ENCODE measurements at regions not wholly inside any gene's neighbourhood (a gene's known extent, or its start where the extent isn't known, plus 50 kb on each side); places are given as distances from the start of the nearest gene placed in this dataset.
A peak's percentile ranks its signal among the peaks of the same experiment; 100 is the strongest.
"Not testable (repeated sequence)": the region's sequence is repeated elsewhere in the genome, so short reads cannot be mapped to it uniquely, and the experiment has no call there.

- H3K4me1 ChIP-seq (replicated peaks in 1 of 2); ATAC-seq (replicated peaks in 6 of 8); H3K27ac ChIP-seq; H3K4me3 ChIP-seq; in situ Hi-C loops (cut with MboI; ENCODE audit: low pct_unique_long_range_greater_than_20kb in 2 of 9, low sequenced_read_pairs in 9 of 9, unreplicated experiment in 9 of 9): not testable (repeated sequence)
- WGBS, 10 experiments, result 50 to 100% (median 60%) methylated on average over 1 to 7 of the region's 10 CpGs; no CpG with 5 or more reads in 5 of the 10 experiments
These were observed 464.4 kb downstream of the AJAP1 start for GRCh38 chr1:5118771-5119170.

GRCh38 chr1:5118292-5118691 lies 463.9 kb downstream of the AJAP1 start:
- H3K4me1 ChIP-seq (replicated peaks in 1 of 2); H3K27ac ChIP-seq; H3K4me3 ChIP-seq; ATAC-seq (replicated peaks in 6 of 8); in situ Hi-C loops (cut with MboI; ENCODE audit: low pct_unique_long_range_greater_than_20kb in 2 of 9, low sequenced_read_pairs in 9 of 9, unreplicated experiment in 9 of 9): not testable (repeated sequence)
- WGBS, 10 experiments, result 80% methylated on average over 1 of the region's 11 CpGs; no CpG with 5 or more reads in 9 of the 10 experiments

GRCh38 chr1:5111581-5111980 lies 457.2 kb downstream of the AJAP1 start:
- WGBS, 10 experiments, result 0 to 79% (median 25%) methylated on average over 1 to 2 of the region's 2 CpGs; no CpG with 5 or more reads in 4 of the 10 experiments
- no peak overlapping the region for H3K27ac ChIP-seq
- in situ Hi-C loops (cut with MboI; ENCODE audit: low pct_unique_long_range_greater_than_20kb in 2 of 9, low sequenced_read_pairs in 9 of 9, unreplicated experiment in 9 of 9), result no loop called here
- peak in 1 of 8 experiments; percentile 21 for ATAC-seq (replicated peaks in 6 of 8)
- H3K4me3 ChIP-seq, result no peak overlapping the region
- no peaks in the 10 kb centered on the region for H3K4me1 ChIP-seq (replicated peaks in 1 of 2)

DNA sequence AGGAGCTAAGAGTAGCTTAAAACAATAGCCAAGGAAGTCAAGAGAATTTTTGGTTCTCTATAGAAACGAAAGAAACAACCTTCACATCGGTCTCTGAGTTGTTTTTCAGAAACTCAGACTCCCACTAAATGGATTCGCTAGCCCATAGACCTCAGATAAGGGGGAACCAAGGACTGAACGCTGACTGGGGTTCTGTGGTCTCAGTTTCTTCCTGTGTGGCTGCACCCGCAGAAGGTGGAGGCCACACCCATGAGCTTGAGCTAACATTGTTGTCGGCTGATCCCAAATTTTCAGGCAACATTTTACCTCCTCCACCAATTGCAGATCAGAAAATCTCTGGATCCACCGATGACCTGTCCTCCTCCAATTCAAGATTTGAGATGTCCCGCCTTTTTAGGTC lies 456.1 kb downstream of the AJAP1 start:
- no peak overlapping the region for H3K4me3 ChIP-seq
- no peaks in the 10 kb centered on the region for H3K4me1 ChIP-seq (replicated peaks in 1 of 2)
- ATAC-seq (replicated peaks in 6 of 8), result no peak
- H3K27ac ChIP-seq, result no peak overlapping the region
- in situ Hi-C loops (cut with MboI; ENCODE audit: low pct_unique_long_range_greater_than_20kb in 2 of 9, low sequenced_read_pairs in 9 of 9, unreplicated experiment in 9 of 9), result no loop called here
- 11 to 100% (median 69%) methylated on average over 1 to 8 of the region's 8 CpGs; no CpG with 5 or more reads in 1 of the 10 experiments for WGBS, 10 experiments

DNA sequence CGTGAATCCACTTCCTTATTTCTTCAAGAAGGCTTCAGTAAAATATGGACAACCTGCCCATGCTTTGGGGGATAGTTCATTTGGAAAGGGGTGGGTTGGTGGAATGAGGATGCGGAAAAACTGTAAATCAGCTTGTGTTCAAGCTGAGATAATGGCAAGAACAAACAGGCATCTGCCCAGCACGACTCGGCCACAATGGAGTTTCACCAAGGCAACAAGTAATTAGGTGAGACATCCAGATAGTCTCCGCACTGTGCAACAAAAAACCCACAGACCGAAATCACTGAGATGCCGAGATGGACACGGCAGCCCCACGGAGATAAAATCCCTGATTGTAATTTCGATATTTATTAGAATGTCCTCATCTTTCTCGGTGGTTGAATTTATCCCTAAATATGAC lies 455.2 kb downstream of the AJAP1 start:
- H3K4me1 ChIP-seq (replicated peaks in 1 of 2), result no peaks in the 10 kb centered on the region
- H3K4me3 ChIP-seq, result no peak overlapping the region
- H3K27ac ChIP-seq, result no peak overlapping the region
- in situ Hi-C loops (cut with MboI; ENCODE audit: low pct_unique_long_range_greater_than_20kb in 2 of 9, low sequenced_read_pairs in 9 of 9, unreplicated experiment in 9 of 9), result no loop called here
- ATAC-seq (replicated peaks in 6 of 8), result no peak
- WGBS, 10 experiments, result 0 to 72% (median 65%) methylated on average over 4 to 11 of the region's 11 CpGs

DNA sequence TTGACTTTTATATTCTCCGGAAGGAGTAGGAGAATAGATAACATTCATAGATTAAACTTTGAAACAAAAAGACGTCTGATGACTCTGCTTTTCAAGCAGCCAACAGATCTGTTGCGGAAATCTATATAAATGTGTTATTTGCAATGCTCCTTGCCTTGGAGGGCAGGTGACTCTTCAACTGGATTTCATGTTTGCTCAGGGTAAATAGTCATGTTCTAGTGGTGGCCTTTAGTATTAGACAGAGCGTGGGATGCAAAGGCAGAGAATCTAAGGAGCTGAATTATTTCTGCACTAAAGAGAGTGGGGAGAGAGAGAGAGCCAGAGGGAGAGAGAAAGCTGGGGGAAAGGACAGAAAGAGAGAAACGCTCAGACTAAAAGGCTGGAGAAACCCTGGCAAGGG lies 454.3 kb downstream of the AJAP1 start:
- no peaks in the 10 kb centered on the region for H3K4me1 ChIP-seq (replicated peaks in 1 of 2)
- no peak for ATAC-seq (replicated peaks in 6 of 8)
- no peak overlapping the region for H3K27ac ChIP-seq
- in situ Hi-C loops (cut with MboI; ENCODE audit: low pct_unique_long_range_greater_than_20kb in 2 of 9, low sequenced_read_pairs in 9 of 9, unreplicated experiment in 9 of 9), result no loop called here
- WGBS, 10 experiments, result 13 to 87% (median 44%) methylated on average over 1 to 5 of the region's 5 CpGs; no CpG with 5 or more reads in 1 of the 10 experiments
- H3K4me3 ChIP-seq, result no peak overlapping the region

DNA sequence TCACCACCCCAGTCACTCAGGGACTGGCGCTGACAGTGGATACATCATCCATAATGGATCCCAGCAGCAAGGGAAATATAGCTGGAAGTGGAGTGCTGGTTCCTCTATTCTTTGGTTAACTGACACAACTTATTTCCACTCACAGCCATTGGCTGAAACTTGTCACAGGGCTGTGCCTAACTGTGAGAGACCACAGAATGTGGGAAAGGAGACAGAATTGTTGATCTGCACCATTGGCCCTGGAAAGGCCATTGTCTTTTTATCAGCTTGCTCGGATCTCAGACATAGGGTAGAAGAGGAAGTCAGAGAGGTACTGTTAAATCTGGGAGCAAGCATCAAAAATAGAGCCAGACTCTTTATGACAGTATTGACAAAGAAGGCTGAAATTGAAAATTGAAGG lies 451.3 kb downstream of the AJAP1 start:
- no peaks in the 10 kb centered on the region for H3K4me1 ChIP-seq (replicated peaks in 1 of 2)
- no peak for ATAC-seq (replicated peaks in 6 of 8)
- no peak overlapping the region for H3K4me3 ChIP-seq
- no peak overlapping the region for H3K27ac ChIP-seq
- 0 to 100% (median 13%) methylated on average over 1 to 2 of the region's 2 CpGs; no CpG with 5 or more reads in 3 of the 10 experiments for WGBS, 10 experiments
- in situ Hi-C loops (cut with MboI; ENCODE audit: low pct_unique_long_range_greater_than_20kb in 2 of 9, low sequenced_read_pairs in 9 of 9, unreplicated experiment in 9 of 9), result no loop called here

GRCh38 chr1:5099558-5099957 lies 445.1 kb downstream of the AJAP1 start:
- Histone ChIP-seq H3K27ac (no peak overlapping the region), H3K4me1 (replicated peaks in 1 of 2) (no peaks in the 10 kb centered on the region), H3K4me3 (no peak overlapping the region)
- no peak for ATAC-seq (replicated peaks in 6 of 8)
- 0 to 58% (median 31%) methylated on average over 1 to 2 of the region's 2 CpGs; no CpG with 5 or more reads in 2 of the 10 experiments for WGBS, 10 experiments
- in situ Hi-C loops (cut with MboI; ENCODE audit: low pct_unique_long_range_greater_than_20kb in 2 of 9, low sequenced_read_pairs in 9 of 9, unreplicated experiment in 9 of 9), result no loop called here

DNA sequence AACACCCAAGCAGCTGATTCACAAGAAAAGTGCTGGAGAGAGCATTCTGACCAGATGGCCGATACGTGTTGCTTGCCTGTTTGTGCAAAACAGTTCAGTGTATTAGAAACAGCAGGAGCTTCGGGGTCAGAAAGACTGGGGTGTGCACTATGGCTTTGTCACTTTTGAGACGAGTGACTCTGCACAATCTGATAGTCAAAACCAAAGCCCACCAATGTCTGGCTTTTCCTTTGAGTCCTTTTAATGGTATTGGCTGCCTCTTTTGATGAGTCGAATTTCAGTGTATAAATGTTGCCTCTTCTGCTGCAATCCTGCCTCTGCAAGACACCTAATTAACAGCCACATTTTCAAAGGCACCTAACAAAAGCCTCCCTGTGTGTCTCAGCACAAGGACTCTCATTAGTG lies 444.6 kb downstream of the AJAP1 start:
- 0 to 80% (median 39%) methylated on average over 1 to 5 of the region's 5 CpGs; no CpG with 5 or more reads in 1 of the 10 experiments for WGBS, 10 experiments
- in situ Hi-C loops (cut with MboI; ENCODE audit: low pct_unique_long_range_greater_than_20kb in 2 of 9, low sequenced_read_pairs in 9 of 9, unreplicated experiment in 9 of 9), result no loop called here
- no peak for ATAC-seq (replicated peaks in 6 of 8)

DNA sequence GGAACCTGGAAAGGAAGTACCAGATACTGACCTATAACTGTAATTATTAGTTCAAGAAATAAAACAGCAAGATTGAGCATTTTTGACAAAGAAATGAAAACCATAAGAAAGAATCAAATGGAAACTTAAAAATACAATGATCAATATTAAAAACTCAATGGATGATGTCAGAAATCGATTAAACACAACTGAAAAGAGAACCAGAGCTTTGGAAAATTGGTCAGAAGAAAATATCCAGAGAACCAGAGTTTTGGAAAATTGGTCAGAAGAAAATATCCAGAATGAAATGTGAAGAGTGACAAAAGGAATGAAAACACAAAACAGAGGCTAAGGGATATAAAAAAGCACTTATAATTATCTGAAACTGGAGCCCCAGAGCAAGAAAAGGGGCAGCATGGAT lies 438.6 kb downstream of the AJAP1 start:
- Histone ChIP-seq H3K27ac (no peak overlapping the region), H3K4me1 (replicated peaks in 1 of 2) (no peaks in the 10 kb centered on the region), H3K4me3 (no peak overlapping the region)
- 0 to 55% (median 13%) methylated on average over 1 of the region's 1 CpG for WGBS, 10 experiments
- ATAC-seq (replicated peaks in 6 of 8), result no peak
- in situ Hi-C loops (cut with MboI; ENCODE audit: low pct_unique_long_range_greater_than_20kb in 2 of 9, low sequenced_read_pairs in 9 of 9, unreplicated experiment in 9 of 9), result no loop called here

More for the DNA sequence above, 444.6 kb downstream of the AJAP1 start:
- Histone ChIP-seq H3K4me3 (no peak overlapping the region), H3K4me1 (replicated peaks in 1 of 2) (no peaks in the 10 kb centered on the region), H3K27ac (no peak overlapping the region)

- no peak for ATAC-seq (replicated peaks in 6 of 8)
- Histone ChIP-seq H3K4me3 (no peak overlapping the region), H3K4me1 (replicated peaks in 1 of 2) (no peaks in the 10 kb centered on the region), H3K27ac (no peak overlapping the region)
- in situ Hi-C loops (cut with MboI; ENCODE audit: low pct_unique_long_range_greater_than_20kb in 2 of 9, low sequenced_read_pairs in 9 of 9, unreplicated experiment in 9 of 9), result no loop called here
- 4 to 86% (median 59%) methylated on average over 2 to 4 of the region's 4 CpGs; no CpG with 5 or more reads in 4 of the 10 experiments for WGBS, 10 experiments
These were observed 430.3 kb downstream of the AJAP1 start for GRCh38 chr1:5084676-5085075.

DNA sequence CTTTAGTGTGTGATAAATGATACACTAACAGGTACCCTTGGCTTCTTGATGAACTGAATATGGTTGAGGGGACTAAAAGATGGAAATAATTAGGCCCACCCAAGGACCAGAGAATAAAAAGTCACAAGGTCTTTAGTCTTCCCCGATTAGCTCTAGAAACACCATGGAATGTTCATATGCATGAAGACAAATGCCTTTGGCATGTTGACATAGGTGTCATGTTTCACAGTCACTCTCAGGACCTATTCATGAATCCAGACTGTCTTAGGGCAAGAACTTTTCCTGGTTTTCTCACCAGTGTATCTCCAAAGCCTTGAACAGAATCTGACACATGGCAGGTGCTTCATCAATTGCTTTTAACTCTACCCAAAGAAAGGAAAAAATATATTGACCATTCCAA lies 412.8 kb downstream of the AJAP1 start:
- H3K27ac ChIP-seq, result no peak overlapping the region
- 0 to 60% (median 38%) methylated on average over 1 of the region's 1 CpG; no CpG with 5 or more reads in 3 of the 10 experiments for WGBS, 10 experiments
- ATAC-seq (replicated peaks in 6 of 8), result no peak
- H3K4me3 ChIP-seq, result no peak overlapping the region
- no peaks in the 10 kb centered on the region for H3K4me1 ChIP-seq (replicated peaks in 1 of 2)
- in situ Hi-C loops (cut with MboI; ENCODE audit: low pct_unique_long_range_greater_than_20kb in 2 of 9, low sequenced_read_pairs in 9 of 9, unreplicated experiment in 9 of 9), result no loop called here

- ATAC-seq (replicated peaks in 6 of 8), result no peak
- Histone ChIP-seq H3K4me3 (no peak overlapping the region), H3K27ac (no peak overlapping the region), H3K4me1 (replicated peaks in 1 of 2) (no peaks in the 10 kb centered on the region)
- 0 to 70% (median 22%) methylated on average over 3 of the region's 3 CpGs for WGBS, 10 experiments
- in situ Hi-C loops (cut with MboI; ENCODE audit: low pct_unique_long_range_greater_than_20kb in 2 of 9, low sequenced_read_pairs in 9 of 9, unreplicated experiment in 9 of 9), result no loop called here
These were observed 399.3 kb downstream of the AJAP1 start for GRCh38 chr1:5053744-5054143.

- in situ Hi-C loops (cut with MboI; ENCODE audit: low pct_unique_long_range_greater_than_20kb in 2 of 9, low sequenced_read_pairs in 9 of 9, unreplicated experiment in 9 of 9), result no loop called here
- ATAC-seq (replicated peaks in 6 of 8), result no peak
- 0 to 55% (median 20%) methylated on average over 1 to 2 of the region's 2 CpGs; no CpG with 5 or more reads in 1 of the 10 experiments for WGBS, 10 experiments
These were observed 374.7 kb downstream of the AJAP1 start for GRCh38 chr1:5029136-5029535.

More at GRCh38 chr1:5029136-5029535, 374.7 kb downstream of the AJAP1 start:
- Histone ChIP-seq H3K4me1 (replicated peaks in 1 of 2) (no peaks in the 10 kb centered on the region), H3K27ac (no peak overlapping the region), H3K4me3 (no peak overlapping the region)
